ENCODE measurements at regions not wholly inside any gene's neighbourhood (a gene's known extent, or its start where the extent isn't known, plus 50 kb on each side); places are given as distances from the start of the nearest gene placed in this dataset.

DNA sequence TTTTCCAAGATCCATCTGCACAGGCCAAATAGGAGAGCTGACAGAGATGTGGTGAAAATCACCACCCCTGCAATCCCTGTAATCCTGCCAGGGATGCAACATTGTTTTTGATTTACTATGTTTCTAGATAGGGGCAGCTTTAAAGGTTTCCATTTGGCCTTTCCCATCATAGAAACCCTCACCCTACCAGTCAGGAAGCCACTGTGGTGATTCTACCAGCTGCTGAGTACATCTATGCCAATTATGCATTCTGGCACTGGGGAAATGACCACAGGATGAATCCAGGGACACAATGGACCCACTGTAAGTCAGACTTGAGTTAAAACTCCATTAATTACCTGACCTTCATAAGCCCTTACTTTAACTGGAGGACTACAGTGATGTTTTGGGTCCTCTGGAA is 130.4 kb downstream of the TNFRSF21 start:
- no peak overlapping the region for H4K8ac ChIP-seq (ENCODE audit: extremely low read depth, insufficient read depth, low read length)
- POLR2A ChIA-PET (ENCODE audit: partially characterized antibody), result no interaction called here
- no peaks in the 10 kb centered on the region for H3K36me3 ChIP-seq (ENCODE audit: control insufficient read depth in 2 of 4, insufficient read depth in 4 of 4, low read length in 3 of 4)
- no peak overlapping the region for H4K91ac ChIP-seq (replicated peaks; ENCODE audit: insufficient read length, low read length)
- H2BK120ac ChIP-seq (replicated peaks; ENCODE audit: low read depth, low read length), result no peak overlapping the region
- no peak overlapping the region for H2BK5ac ChIP-seq (ENCODE audit: low read depth, low read length)
- H2BK15ac ChIP-seq (ENCODE audit: low read length), result no peak overlapping the region
- CTCF ChIA-PET (ENCODE audit: partially characterized antibody), result no interaction called here
- no peak overlapping the region for H3K9ac ChIP-seq (replicated peaks in 1 of 4; ENCODE audit: extremely low read depth in 1 of 4, low read depth in 3 of 4, low read length in 3 of 4)
- no peak overlapping the region for H2AFZ ChIP-seq (ENCODE audit: low read length)
- H3K9me3 ChIP-seq (ENCODE audit: insufficient read depth in 2 of 2, low read depth in 1 of 2, low read length in 1 of 2), result no peaks in the 10 kb centered on the region
- no peak overlapping the region for H3K4ac ChIP-seq (replicated peaks; ENCODE audit: insufficient read length, low read depth, low read length)
- H3K4me2 ChIP-seq (ENCODE audit: insufficient read depth in 1 of 2, low read depth in 2 of 2, low read length in 2 of 2), result no peak overlapping the region
- H3K4me1 ChIP-seq (replicated peaks in 1 of 4; ENCODE audit: control insufficient read depth in 3 of 4, insufficient read depth in 4 of 4, low read length in 3 of 4), result no peaks in the 10 kb centered on the region
- no peak overlapping the region for H3K18ac ChIP-seq (ENCODE audit: extremely low read depth, low read length)
- H3K4me3 ChIP-seq (ENCODE audit: extremely low read depth in 1 of 4, insufficient read depth in 2 of 4, low read depth in 3 of 4, low read length in 4 of 4), result no peak overlapping the region
- FAIRE-seq (no peak), DNase-seq (ENCODE audit: low read depth in 1 of 2, low spot score in 2 of 2) (no peak)
- no peak overlapping the region for H3K56ac ChIP-seq (replicated peaks; ENCODE audit: insufficient read length, low read depth, low read length)
- H4K5ac ChIP-seq (ENCODE audit: insufficient read length, low read depth, low read length), result no peak overlapping the region
- no peaks in the 10 kb centered on the region for H3K23me2 ChIP-seq (ENCODE audit: low read depth, low read length)
- H2BK20ac ChIP-seq (ENCODE audit: low read length), result no peak overlapping the region
- no peak overlapping the region for H2AK5ac ChIP-seq (ENCODE audit: low read depth, low read length)
- TF ChIP-seq JUND (IDR thresholded peaks at IDR 0.05; ENCODE audit: low read length) (no peak), SP4 (IDR thresholded peaks at IDR 0.05; ENCODE audit: low read length) (no peak), SUZ12 (IDR thresholded peaks at IDR 0.05; ENCODE audit: low read length) (no peak)
- H3K79me1 ChIP-seq (ENCODE audit: low read depth, low read length), result no peaks in the 10 kb centered on the region
- H3K27me3 ChIP-seq (replicated peaks in 1 of 4; ENCODE audit: control insufficient read depth in 3 of 4, extremely low read depth in 1 of 4, insufficient read depth in 3 of 4, low read length in 3 of 4), result no peaks in the 10 kb centered on the region
- no peak overlapping the region for H3K23ac ChIP-seq (ENCODE audit: insufficient read length)
- H3K14ac ChIP-seq (ENCODE audit: insufficient read length), result no peak overlapping the region
- H3K79me2 ChIP-seq (ENCODE audit: control insufficient read depth in 1 of 2, insufficient read depth in 2 of 2, low read length in 2 of 2), result no peaks in the 10 kb centered on the region; a peak in 1 of 4 replicates
- H2BK12ac ChIP-seq (ENCODE audit: low read depth, low read length), result no peak overlapping the region
- H3K27ac ChIP-seq (ENCODE audit: low read depth, low read length), result no peak overlapping the region
- H4K20me1 ChIP-seq (replicated peaks in 1 of 2; ENCODE audit: control insufficient read depth in 1 of 2, insufficient read depth in 2 of 2, low read length in 2 of 2), result no peaks in the 10 kb centered on the region
